ENCODE measurements at regions not wholly inside any gene's neighbourhood (a gene's known extent, or its start where the extent isn't known, plus 50 kb on each side); places are given as distances from the start of the nearest gene placed in this dataset.

GRCh38 chr3:65186268-65186667 is 498.5 kb upstream of the ADAMTS9 start:
- TF ChIP-seq HDGF (IDR thresholded peaks at IDR 0.05; ENCODE audit: borderline replicate concordance) (no peak), ZNF384 (IDR thresholded peaks at IDR 0.05) (no peak), SP1 (IDR thresholded peaks at IDR 0.05) (no peak), ARNT (IDR thresholded peaks at IDR 0.05) (no peak), NFRKB (IDR thresholded peaks at IDR 0.05) (no peak), L3MBTL2 (conservative IDR thresholded peaks at IDR 0.05) (no peak), SUZ12 (IDR thresholded peaks at IDR 0.05) (no peak)

Measured in HEK293T (cell line).